GM21526 (cell line): ENCODE measurements at regions not wholly inside any gene's neighbourhood (a gene's known extent, or its start where the extent isn't known, plus 50 kb on each side); places are given as distances from the start of the nearest gene placed in this dataset.
"Not testable (repeated sequence)": the region's sequence is repeated elsewhere in the genome, so short reads cannot be mapped to it uniquely, and the experiment has no call there.

Experiments used
- ATAC-seq: cut with Tn5 transposase; IDR thresholded peaks from one replicate; pipeline ENCODE4 v1.9.1; 2021; ENCODE audit warnings: moderate library complexity; ENCODE audit not compliant: unreplicated experiment, low FRiP score

DNA sequence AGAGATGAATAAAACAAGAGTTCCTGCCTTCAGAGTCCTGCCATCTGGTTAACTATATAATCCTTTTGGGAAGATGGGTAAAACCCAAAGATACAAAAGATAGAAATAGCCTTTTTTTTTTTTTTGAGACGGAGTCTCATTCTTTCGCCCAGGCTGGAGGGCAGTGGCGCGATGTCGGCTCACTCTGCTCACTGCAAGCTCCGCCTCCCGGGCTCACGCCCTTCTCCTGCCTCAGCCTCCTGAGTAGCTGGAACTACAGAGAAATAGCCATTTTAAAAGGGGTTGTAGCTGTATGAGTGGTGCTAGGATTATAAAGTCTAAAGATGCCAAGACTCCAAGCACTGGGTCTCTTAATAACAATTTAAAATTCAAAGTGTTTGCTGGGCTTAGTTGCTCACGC lies 97.2 kb downstream of the KDR start:
- no peak for ATAC-seq

DNA sequence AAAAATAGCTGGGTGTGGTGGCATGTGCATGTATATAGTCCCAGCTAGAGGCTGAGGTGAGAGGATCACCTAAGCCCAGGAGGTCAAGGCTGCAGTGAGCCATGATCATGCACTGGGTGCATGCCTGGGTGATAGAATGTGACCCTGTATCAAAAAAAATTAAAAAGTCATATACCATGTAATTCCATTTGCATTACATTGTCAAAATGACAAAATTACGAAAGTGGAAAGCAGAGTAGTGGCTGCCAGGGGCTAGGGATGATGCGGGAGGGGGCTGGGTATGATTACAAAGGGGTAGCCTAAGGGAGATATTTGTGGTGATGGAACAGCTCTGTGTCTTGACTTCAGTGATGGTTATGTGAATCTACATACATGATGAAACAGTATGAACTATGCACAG lies 97.8 kb downstream of the KDR start:
- ATAC-seq, result no peak

DNA sequence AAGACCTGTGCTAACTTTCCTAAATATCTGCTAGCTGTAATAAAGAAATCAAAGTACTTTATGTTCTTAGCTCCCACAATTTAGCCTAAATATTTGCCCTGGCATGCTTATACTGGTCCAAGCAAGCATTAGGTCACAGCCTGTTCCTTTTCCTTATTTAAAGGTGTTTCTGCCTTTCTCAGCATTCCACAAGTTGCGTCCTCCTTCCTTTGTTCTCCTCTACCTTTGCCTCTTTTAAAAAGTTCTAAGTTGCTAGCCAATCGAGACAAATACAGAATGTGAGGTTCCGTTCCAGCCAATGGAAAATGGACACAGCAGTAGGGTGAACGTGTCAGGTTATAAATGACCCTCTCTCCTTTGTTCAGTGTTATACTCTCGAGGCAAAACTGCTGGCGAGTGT lies 99.9 kb downstream of the KDR start:
- not testable (repeated sequence) for ATAC-seq

DNA sequence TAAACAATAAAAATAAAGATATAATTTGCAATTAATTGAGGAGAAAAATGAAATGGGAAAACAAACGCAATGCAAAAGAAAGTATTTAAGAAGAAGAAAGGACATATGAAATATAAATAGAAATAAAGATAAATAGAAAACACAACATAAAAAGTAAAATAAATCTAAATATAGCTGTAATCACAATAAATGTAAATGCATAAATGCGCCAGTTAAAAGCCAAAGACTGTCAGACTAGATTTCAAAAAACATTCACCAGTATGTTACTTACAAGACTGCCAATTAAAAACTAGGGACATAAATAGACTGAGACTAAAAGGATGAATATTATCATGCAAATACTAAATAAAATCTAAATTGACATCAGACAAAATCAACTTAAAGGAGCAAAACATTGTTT lies 102.4 kb downstream of the KDR start:
- ATAC-seq, result no peak

DNA sequence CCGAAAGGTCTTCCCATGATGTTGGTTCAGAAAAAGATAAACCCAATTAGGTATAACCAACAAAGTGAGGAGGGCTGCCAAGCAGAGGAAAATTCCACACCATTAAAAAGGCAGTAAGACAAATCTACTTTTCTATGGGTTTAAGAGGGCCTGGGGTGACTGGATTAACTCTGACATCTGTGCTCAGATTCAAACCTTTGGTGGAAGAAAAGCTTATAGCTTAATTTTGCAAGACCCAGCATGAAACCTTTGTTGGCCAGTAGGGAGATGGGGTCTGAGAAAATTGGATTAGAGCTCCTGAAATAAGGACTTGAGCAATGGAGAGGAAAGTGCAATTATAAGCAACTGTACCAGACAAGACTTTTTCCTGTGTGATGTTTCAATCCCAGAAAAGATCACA lies 104.2 kb downstream of the KDR start:
- no peak for ATAC-seq

DNA sequence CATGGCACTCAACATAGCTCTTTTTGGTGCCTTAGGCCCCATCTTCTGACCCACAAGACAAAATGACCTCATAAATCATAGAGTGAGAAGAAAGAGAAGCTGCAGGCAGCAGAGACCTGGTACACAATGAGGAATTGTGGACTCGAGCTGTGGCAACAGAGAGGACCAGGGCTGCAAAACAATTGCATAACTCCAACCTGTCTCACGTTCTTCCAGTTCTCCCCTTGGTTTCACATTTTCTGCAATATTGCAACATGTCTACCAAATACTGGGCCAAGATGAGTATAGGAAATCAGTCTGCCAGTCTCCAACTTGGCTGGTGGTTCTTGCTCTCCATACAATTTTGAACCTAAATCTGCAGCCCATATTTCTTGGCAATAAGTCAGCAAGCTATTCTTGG lies 105.3 kb downstream of the KDR start:
- ATAC-seq, result no peak

DNA sequence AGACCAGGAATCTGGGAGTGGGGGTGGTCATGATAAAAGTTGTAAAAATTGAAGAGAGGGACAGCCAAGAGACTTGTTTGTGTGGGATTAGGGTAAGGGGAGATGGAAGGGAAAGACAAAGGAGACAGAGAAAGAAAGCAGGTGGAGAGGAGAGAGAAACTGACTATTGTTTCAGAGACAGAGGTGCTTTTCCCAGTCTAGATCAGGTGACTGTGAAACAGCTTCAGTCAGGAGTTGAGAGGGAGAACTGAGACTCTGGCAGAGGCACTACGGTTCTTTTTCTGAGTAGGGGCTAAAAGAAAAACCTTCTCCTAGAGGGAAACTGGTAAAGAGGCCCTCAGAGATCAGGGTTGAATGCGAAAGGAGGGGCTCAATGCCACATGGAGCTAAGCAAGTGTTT lies 106.4 kb downstream of the KDR start:
- ATAC-seq, result no peak

DNA sequence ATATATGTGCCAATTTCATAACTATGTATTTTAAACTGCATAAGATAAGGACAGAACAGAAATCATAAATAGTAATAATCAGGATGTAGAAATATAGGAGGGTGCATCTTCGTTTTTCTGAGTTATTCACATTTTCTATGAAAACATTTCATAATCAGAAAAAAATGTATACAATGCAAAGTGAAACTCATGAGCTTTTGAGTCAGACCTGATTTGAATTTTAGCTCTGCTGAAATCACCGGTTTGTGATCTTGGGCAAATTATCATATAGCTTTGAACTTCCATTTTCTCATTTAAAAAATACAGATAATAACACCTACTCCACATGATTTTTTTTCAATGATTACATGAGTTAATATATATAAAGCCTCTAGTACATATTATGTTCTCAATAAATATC lies 106.9 kb downstream of the KDR start:
- no peak for ATAC-seq

DNA sequence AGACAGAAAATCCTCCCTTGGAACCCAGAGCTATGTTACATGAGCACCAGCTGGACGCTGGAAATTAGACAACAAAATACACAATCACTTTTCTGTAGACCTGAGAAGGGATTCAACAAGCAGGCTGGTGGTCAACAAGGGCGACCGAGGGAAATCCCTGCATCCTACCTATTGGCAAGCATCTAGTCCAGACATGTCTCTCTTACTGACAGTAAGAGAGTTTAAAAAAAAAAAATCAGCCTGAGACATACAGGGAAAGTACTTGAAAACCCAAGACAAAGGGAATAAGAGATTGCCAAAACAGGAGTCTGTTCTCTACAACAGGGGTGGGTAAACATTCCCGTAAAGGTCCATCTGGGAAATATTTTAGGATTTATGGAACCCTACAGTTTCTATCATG lies 108.0 kb downstream of the KDR start:
- ATAC-seq, result no peak

DNA sequence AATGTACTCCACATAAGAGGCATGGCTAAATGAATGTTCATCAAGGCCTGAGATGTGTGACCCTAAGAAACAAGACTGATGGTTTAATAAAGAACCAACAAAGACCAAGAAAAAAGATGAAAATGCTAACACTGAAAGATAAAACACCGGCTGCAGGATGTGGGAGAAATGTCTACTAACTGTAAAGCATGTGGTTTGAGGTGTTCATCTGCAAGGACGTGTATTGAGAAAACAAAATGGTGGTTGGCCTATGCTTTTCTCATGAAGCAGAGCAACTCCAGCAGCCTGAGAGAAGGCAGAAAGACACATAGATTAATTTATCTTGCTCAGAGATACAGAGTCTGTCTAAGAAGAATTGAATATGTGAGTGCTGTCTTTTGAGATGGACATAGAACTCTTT lies 109.3 kb downstream of the KDR start:
- no peak for ATAC-seq

DNA sequence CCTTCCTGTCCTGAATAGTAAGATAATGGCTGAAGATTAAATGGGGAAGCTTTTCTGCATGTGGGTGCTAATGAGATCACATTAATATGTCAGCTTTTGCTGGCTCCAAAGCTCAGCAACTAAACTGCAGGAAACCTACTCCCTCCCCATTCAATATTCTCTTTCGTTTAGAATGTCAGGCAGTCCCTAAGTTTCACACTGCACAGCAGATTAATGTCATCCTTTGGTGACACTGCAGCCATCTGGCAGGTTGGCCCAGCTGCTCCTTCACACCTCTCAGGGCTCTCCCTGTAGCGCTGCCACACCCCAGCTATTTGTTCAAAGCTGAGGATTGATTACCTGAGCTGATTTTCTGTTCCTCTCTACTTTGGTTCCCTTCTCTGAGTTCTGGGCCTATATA lies 110.5 kb downstream of the KDR start:
- no peak for ATAC-seq

DNA sequence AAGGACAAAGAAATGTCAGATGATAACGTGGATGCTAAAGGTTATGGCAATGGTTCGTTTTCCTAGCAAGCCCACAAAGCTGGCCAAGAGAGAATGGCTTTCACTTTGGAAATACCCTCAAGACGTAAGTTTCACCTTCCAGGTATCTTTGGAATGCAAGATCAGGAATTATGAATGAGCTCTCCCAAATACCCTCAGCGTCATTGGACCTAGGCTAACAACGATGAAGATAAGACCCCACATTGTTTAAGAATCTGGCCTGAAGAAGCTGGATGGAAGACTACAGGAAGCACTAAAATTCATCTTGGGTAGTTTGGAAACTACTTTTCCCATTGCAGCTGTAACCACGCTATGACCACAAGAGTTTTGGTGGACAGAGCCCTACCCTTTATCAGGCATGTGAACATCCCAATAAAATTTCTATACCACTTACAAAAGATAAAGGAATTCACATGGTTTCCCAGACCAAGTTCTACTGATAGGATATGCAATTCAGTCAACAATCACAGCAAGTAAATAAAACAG lies 111.9 kb downstream of the KDR start:
- ATAC-seq, result no peak

DNA sequence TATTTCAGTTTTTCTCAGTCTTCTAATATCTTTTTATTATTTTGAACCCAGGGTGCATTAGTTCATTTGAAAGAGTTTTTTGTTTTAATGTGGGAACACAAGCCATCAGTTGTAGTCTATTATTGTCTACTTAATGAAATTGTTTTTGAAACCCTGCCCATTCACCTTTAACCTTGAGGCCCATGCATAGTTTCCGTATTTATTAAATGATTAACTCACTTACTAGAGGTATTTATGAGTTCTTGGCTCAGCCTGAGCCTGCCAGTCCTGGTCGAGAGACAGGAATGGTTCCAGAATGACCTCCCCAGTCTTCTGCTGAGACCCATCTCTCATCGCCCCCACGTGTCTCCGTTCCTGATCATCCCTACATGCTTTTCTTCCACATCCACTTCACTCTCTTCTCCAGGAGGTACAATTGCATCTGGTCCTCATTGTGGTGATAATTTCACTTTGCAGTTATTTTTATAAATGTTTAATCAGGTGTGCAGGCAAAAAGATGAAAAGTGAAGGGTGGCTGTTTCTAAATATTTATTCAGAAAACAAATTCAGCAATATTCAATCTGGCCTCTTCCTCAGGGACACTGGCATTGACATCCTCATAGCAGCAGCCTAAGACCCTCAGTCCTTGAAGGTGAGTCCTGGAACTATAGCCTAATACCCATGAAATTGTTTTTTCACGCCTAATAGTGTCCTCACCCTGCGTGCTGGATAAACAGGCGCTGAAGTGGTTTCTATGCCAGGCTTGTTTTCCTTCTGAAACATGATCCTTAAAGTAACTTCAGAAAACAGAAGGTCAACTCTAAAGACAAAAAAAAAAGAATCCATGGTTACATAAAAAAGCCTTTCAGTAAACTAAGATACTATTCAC lies 112.8 kb downstream of the KDR start:
- ATAC-seq, result no peak

DNA sequence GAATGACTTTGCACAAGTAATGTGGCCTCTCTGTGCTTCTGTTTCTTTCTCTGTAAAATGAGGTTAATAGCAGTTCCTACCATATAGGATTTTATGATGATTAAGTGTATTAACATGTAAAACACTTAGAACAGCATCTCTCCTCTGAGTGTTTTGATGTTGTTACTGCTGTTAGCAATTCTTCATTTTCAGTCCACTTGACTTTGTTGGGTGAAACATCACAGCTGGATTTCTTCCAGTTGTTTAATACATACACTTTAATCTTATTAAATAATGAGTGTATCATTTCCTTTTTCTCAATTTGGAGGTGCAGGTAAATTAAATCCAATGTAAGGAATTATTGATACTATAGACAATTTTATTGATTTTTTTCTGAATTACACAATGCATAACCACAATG lies 113.6 kb downstream of the KDR start:
- no peak for ATAC-seq

DNA sequence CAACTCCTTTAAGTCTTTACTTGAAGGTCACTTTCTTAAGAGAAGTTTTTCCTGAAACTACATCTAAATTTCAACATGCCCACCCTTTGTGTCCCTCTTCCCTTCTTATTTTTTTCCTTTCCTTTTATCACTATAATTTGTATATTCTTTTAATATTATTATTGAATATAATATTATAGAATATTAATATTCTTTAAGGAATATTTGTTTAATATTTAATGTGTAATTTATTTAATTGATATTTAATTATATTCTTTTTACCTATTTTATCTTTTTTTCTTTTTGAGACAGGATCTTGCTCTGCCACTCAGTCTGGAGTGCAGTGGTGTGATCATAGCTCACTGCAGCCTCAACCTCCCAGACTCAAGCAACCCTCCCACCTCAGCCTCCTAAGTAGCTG lies 114.8 kb downstream of the KDR start:
- ATAC-seq, result no peak

DNA sequence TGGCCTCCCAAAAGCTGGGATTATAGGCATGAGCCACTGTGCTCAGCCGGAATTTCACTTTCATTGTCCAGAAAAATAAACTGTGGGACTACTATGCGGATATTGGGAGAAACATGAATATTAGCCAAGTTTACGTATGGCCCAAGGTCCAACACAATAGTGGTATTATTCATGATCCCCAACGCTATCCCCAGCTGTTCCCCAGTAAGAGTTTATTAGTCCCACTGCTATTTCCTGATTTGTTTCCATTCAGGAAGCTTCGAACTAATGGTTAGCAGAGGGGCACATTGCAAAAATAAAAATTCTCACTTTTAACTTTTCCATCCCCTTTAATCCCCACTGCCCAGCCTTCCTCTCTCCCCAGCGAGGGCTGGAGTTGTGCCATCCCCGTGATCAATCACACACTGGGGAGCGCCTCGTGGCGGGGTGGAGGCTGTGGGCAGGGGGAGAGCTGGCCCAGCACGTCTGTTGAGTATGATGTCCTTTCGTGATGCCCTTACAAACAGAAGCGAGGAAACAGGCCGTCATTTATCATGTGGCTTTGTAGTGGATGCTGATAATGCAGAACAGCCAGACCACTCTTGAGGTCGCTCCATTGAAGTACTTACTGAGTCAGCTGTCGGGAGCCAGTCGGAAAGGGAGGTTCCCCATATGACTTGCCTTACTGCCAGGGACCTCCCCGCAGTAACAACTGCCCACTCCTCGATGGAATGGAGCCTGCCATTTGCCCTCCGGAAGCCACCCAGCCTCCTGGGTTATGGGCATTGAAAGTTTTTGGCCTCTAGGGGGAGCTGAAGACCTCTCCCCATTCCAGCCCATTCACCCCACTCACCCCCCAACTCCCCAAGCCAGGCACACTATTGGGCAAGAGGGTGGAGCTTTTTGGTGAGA lies 117.0 kb downstream of the KDR start:
- no peak for ATAC-seq

DNA sequence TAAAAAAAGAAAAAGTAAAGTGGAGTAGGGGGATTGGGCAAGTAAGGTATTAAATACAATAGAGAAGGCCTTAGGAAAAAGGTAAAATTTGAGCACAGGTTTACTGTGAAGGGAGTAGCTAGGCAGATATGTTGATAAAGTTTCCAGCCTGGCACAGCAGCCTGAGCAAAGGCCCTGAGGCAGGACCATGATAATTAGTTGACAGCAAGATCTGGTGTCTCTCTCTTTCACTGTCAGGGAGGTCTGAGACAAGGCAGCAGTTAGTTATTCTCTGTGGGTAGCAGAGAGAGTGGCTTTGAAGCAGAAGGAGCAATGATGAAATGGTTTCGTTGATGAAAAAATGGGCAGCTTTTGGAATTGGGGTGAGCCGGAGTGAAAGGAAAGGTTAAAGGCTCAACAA lies 119.5 kb downstream of the KDR start:
- no peak for ATAC-seq

DNA sequence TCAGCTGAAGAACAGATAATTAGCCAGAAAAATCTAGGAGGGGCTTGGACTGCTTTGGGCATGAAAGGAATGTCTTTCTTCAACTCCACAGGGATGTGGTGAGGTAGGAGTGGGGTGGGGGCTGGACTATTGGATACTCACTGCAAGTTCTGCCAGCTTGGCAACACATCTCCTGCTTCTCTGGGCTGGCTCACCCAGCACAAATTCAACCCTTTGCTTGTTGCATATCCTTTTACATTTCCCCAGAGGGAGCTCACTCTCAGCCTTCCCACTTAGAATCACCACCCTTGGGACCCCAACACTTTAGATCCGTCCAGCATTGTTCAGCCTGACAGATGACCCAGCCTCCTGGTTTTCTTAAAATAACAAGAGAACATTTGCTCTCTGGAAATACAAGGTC lies 120.6 kb downstream of the KDR start:
- no peak for ATAC-seq

DNA sequence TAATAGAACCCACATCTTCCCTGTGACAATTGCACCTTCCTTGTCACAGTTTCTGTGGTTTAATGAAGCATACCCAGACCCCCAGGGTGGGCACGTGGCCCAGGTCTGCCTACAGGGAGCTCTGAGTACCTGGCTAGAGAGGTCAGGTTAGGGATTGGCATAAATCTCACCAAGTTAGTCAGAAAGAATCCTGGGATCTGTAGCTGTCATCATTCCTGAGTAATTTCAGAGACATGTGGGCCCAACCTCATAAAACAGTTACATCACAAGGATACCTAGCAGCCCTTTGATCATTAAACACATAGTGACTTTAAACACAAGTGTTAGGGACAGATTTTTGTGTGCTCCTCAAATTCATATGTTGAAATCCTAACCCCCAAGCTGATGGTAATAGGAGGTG lies 123.0 kb downstream of the KDR start:
- no peak for ATAC-seq

DNA sequence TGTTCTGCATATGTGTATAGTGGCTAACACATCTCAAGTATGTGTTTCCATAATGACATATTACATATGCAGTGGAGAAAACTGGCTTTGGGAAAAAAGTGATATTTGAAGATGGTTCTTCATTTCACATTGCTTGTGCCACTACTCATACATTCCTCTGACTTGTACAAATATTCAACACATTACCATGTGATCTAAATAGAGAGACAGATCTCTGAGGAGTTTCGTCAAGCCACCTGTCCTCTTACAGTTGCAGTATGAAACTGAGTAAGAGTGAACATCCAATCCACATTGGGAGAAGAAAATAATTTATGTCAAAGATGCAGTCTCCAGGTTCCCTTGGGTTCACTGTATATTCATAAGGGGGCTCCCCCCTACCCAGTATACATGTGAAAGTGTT lies 123.9 kb downstream of the KDR start:
- ATAC-seq, result no peak

DNA sequence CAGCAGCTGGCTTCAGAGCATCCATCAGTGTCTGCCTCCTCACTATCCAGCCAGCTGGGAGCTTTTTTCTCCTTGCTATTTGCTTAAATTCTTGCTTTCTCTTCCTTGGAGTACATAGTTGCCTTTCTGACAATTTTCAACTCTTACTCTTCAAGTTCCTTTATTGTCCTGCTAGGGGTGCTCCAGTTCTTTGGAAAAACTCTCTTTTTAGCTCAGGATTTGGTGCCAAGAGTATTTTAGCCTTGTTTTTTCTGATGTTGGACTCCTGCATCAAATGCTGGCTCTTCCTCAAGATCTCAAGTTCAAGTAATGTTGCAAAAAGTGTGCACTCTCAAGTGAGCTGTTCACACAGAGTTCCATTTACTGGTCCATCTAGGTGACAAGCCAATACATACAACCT lies 126.4 kb downstream of the KDR start:
- no peak for ATAC-seq
